GM13976 (cell line): ENCODE measurements at regions not wholly inside any gene's neighbourhood (a gene's known extent, or its start where the extent isn't known, plus 50 kb on each side); places are given as distances from the start of the nearest gene placed in this dataset.
A peak's percentile ranks its signal among the peaks of the same experiment; 100 is the strongest.

Experiments
- DNase-seq: peaks from one replicate; pipeline ENCODE4 v3.0.0; 2012; ENCODE audit warnings: low spot score
- CTCF ChIP-seq: IDR thresholded peaks from 2 replicates; pipeline ENCODE4 v1.5.1; 2012; ENCODE audit warnings: borderline replicate concordance, mild to moderate bottlenecking; ENCODE audit not compliant: insufficient read depth; ENCODE audit errors: extremely low read depth, missing control alignments, control extremely low read depth
- in situ Hi-C: fragments of 300-500 bp; cut with MboI; formaldehyde crosslinking; loops from one replicate; pipeline ENCODE4 v1.12.0; 2022; ENCODE audit warnings: low sequenced_read_pairs, mixed read lengths, inconsistent platforms; ENCODE audit not compliant: unreplicated experiment

GRCh38 chr9:105150991-105151685 is 93.3 kb upstream of the SLC44A1 start:
- DNase-seq: peak; percentile 29
- TF ChIP-seq CTCF: no peak
- in situ Hi-C loops: loop anchor here (10.0 kb wide), 2 partner anchors 286 to 366 kb away; no protein-coding TSS in a partner anchor

- no peak for TF ChIP-seq CTCF
- in situ Hi-C loops: loop anchor here (10.0 kb wide), 2 partner anchors 287 to 367 kb away; no protein-coding TSS in a partner anchor
- no peak for DNase-seq
These were observed 92.8 kb upstream of the SLC44A1 start for GRCh38 chr9:105151686-105151995.

- DNase-seq: no peak
- in situ Hi-C loops: loop anchor here (10.0 kb wide), 2 partner anchors 290 to 370 kb away; no protein-coding TSS in a partner anchor
These were observed 89.7 kb upstream of the SLC44A1 start for GRCh38 chr9:105154723-105155191.

GRCh38 chr9:105157171-105157583 is 87.3 kb upstream of the SLC44A1 start:
- peak; percentile 70 for DNase-seq
- in situ Hi-C loops: loop anchor here (10.0 kb wide), 2 partner anchors 292 to 372 kb away; no protein-coding TSS in a partner anchor

More at GRCh38 chr9:105154723-105155191, 89.7 kb upstream of the SLC44A1 start:
- TF ChIP-seq CTCF: no peak

GRCh38 chr9:105158020-105158419 is 86.4 kb upstream of the SLC44A1 start:
- in situ Hi-C loops: loop anchor here (10.0 kb wide), 2 partner anchors 293 to 373 kb away; no protein-coding TSS in a partner anchor
- no peak for TF ChIP-seq CTCF
- no peak for DNase-seq

More at GRCh38 chr9:105157171-105157583, 87.3 kb upstream of the SLC44A1 start:
- TF ChIP-seq CTCF: peak; percentile 44

GRCh38 chr9:105158898-105159297 is 85.6 kb upstream of the SLC44A1 start:
- no peak for TF ChIP-seq CTCF
- in situ Hi-C loops: loop anchor here (10.0 kb wide), 2 partner anchors 294 to 374 kb away; no protein-coding TSS in a partner anchor
- no peak for DNase-seq
